Thyroid gland (tissue), 4 donors: ENCODE measurements at regions not wholly inside any gene's neighbourhood (a gene's known extent, or its start where the extent isn't known, plus 50 kb on each side); places are given as distances from the start of the nearest gene placed in this dataset.

ENCODE experiments used
- DNase-seq, 2 donors: peaks; one replicate each; pipeline ENCODE4 v3.0.0-alpha.2; 2019
- H3K27ac ChIP-seq, 3 donors: fragments of 200-600 bp; sonication (generic); 1 replicate in 2 of 3; 2 replicates in 1 of 3; pipeline ENCODE4 v1.5.1; 2016 to 2019; ENCODE audit warnings: mild to moderate bottlenecking in 1 of 3, moderate library complexity in 1 of 3
- H3K27me3 ChIP-seq: fragments of 200-600 bp; sonication (generic); one replicate; pipeline ENCODE4 v1.5.1; 2019
- H3K36me3 ChIP-seq, 2 donors: fragments of 200-600 bp; sonication (generic); one replicate each; pipeline ENCODE4 v1.5.1; 2016 to 2019
- H3K4me1 ChIP-seq, 2 donors: fragments of 200-600 bp; sonication (generic); one replicate each; pipeline ENCODE4 v1.5.1; 2017 to 2019
- H3K4me3 ChIP-seq, 3 donors: fragments of 200-600 bp; sonication (generic); replicated peaks in 1 of 3; 1 replicate in 2 of 3; 2 replicates in 1 of 3; pipeline ENCODE4 v1.5.1; 2016; ENCODE audit warnings: mild to moderate bottlenecking in 1 of 3
- H3K9me3 ChIP-seq: fragments of 200-600 bp; sonication (generic); one replicate; pipeline ENCODE4 v1.5.1; 2017
- POLR2A ChIP-seq, 2 donors: fragments of 450-650 bp; IDR thresholded peaks; one replicate each; pipeline ENCODE4 v1.6.1; 2017; ENCODE audit warnings: antibody characterized with exemption in 2 of 2, mild to moderate bottlenecking in 2 of 2, moderate library complexity in 1 of 2
- WGBS, 2 donors: methylation state at CpG; one replicate each; pipeline ENCODE4 v1.1.5; 2017; 5-methylcytosine and 5-hydroxymethylcytosine counted together
- intact Hi-C: fragments of 100-400 bp; cut with DNase I; formaldehyde crosslinking; loops from one replicate; pipeline ENCODE4 v1.15.1; 2023
- TF ChIP-seq, protein P1 (sequence below), 6 experiments: fragments of 200-600 bp in 3 of 6; fragments of 450-650 bp in 3 of 6; sonication (generic) in 3 of 6; IDR thresholded peaks; one replicate each; pipeline ENCODE4 v1.5.1; 2016 to 2019; ENCODE audit warnings: antibody characterized with exemption in 6 of 6, mild to moderate bottlenecking in 2 of 6, inconsistent platforms in 1 of 6, moderate library complexity in 1 of 6

DNA sequence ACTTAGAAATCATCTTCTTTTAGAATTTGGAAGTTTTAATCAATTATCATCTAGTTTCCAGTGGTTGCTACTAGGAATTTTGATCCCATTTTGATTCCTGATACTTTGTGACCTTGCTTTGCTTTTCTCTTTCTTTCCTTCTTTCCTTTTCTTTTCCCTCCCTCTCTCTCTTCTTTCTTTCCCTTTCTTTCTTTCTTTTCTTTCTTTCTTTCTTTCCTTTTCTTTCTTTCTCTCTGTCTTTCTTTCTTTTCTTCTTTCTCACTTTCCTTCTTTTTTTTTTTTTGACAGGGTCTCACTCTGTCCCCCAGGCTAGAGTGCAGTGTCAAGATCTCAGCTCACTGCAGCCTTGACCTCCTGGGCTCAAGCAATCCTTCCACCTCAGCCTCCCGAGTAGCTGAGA lies 81.5 kb upstream of the OSBPL8 start:
- WGBS, 2 donors = 95 to 96% methylated on average over 1 of the region's 1 CpG
- H3K36me3 ChIP-seq = no peaks in the 10 kb centered on the region
- no peaks in the 10 kb centered on the region for H3K9me3 ChIP-seq
- TF ChIP-seq, protein P1, sequence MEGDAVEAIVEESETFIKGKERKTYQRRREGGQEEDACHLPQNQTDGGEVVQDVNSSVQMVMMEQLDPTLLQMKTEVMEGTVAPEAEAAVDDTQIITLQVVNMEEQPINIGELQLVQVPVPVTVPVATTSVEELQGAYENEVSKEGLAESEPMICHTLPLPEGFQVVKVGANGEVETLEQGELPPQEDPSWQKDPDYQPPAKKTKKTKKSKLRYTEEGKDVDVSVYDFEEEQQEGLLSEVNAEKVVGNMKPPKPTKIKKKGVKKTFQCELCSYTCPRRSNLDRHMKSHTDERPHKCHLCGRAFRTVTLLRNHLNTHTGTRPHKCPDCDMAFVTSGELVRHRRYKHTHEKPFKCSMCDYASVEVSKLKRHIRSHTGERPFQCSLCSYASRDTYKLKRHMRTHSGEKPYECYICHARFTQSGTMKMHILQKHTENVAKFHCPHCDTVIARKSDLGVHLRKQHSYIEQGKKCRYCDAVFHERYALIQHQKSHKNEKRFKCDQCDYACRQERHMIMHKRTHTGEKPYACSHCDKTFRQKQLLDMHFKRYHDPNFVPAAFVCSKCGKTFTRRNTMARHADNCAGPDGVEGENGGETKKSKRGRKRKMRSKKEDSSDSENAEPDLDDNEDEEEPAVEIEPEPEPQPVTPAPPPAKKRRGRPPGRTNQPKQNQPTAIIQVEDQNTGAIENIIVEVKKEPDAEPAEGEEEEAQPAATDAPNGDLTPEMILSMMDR (IDR thresholded peaks at IDR 0.05) = no peak
- TF ChIP-seq POLR2A (IDR thresholded peaks at IDR 0.05) = no peak
- peaks cover 0 to 2% of the 10 kb centered on the region in 2 donors for H3K4me1 ChIP-seq
- H3K4me3 ChIP-seq = no peak overlapping the region
- H3K27ac ChIP-seq = no peak overlapping the region
- no peak for DNase-seq
- H3K27me3 ChIP-seq = no peaks in the 10 kb centered on the region
- intact Hi-C loops = no loop called here

DNA sequence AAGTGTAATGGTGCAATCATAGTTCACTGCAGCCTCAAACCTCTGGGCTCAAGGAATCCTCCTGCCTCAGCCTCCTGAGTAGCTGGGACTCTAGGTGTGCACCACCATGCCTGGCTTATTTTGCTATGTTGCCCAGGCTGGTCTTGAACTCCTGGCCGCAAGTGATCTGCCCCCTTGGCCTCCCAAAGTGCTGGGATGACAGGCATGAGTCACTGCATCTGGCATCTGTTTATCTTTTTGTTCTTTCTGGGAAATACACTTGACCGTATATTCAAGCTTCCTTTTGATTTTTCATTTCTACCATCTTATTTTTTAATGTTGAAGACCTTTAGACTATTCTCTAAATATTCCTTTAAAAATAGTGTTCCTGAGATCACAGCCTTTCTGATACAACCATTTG lies 82.4 kb upstream of the OSBPL8 start:
- Histone ChIP-seq H3K27me3 (no peaks in the 10 kb centered on the region), H3K9me3 (no peaks in the 10 kb centered on the region), H3K4me1 (peaks cover 0 to 4% of the 10 kb centered on the region in 2 donors), H3K36me3 (no peaks in the 10 kb centered on the region), H3K27ac (no peak overlapping the region), H3K4me3 (no peak overlapping the region)
- TF ChIP-seq, protein P1 (IDR thresholded peaks at IDR 0.05) = no peak
- no peak for TF ChIP-seq POLR2A (IDR thresholded peaks at IDR 0.05)
- no peak for DNase-seq
- intact Hi-C loops = no loop called here
- 92 to 97% methylated on average over 2 of the region's 2 CpGs for WGBS, 2 donors

DNA sequence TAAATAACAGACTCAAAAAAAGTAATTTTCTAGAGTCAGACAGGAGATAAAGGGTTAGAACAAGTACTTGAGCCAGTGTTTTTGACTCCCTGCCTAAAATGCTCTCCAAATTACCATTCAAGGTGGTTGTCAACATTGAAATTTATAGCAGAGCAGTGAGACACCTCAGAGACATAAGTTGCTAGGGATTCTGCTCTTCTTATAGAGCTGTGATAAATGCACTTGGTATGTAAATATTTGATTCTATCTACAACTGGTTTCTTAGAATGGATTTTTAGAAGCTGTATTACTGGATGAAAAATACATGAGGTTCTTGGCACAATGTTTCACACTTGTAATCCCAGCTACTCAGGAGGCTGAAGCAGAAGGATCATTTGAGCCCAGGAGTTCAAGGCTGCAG lies 83.9 kb upstream of the OSBPL8 start:
- no peak for TF ChIP-seq POLR2A (IDR thresholded peaks at IDR 0.05)
- TF ChIP-seq, protein P1 (IDR thresholded peaks at IDR 0.05) = no peak
- intact Hi-C loops = no loop called here
- no peak overlapping the region for H3K4me3 ChIP-seq

DNA sequence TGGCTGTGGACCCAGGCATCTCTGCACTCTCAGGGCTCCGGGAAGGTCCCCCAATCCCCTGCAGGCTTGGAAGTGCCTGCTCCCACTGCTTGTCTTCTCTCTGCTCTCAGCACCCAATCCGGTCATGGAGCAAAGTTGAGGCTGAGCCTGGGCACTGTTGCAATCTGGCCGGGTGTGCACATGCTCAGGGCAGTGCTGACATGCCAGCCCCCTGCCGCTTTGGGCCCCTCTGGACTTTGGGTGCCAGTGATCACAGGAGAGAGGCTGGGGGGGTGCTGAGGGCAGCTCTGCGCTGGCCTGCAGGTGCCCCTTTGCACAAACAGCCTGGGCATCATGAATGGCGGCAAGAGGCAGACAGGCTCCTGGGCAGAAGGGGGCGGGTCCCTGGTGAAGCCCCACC lies 85.4 kb upstream of the OSBPL8 start:
- TF ChIP-seq, protein P1 (IDR thresholded peaks at IDR 0.05) = no peak
- DNase-seq = no peak
- 96 to 100% methylated on average over 1 to 6 of the region's 7 CpGs for WGBS, 2 donors
- Histone ChIP-seq H3K27ac (no peak overlapping the region), H3K4me1 (peaks cover 0 to 4% of the 10 kb centered on the region in 2 donors), H3K4me3 (no peak overlapping the region), H3K36me3 (no peaks in the 10 kb centered on the region), H3K27me3 (no peaks in the 10 kb centered on the region), H3K9me3 (no peaks in the 10 kb centered on the region)
- intact Hi-C loops = no loop called here

More for the DNA sequence above, 83.9 kb upstream of the OSBPL8 start:
- no peak for DNase-seq
- no peaks in the 10 kb centered on the region for H3K27me3 ChIP-seq
- H3K4me1 ChIP-seq = peaks cover 0 to 4% of the 10 kb centered on the region in 2 donors
- H3K27ac ChIP-seq = no peak overlapping the region
- H3K36me3 ChIP-seq = no peaks in the 10 kb centered on the region
- H3K9me3 ChIP-seq = no peaks in the 10 kb centered on the region

DNA sequence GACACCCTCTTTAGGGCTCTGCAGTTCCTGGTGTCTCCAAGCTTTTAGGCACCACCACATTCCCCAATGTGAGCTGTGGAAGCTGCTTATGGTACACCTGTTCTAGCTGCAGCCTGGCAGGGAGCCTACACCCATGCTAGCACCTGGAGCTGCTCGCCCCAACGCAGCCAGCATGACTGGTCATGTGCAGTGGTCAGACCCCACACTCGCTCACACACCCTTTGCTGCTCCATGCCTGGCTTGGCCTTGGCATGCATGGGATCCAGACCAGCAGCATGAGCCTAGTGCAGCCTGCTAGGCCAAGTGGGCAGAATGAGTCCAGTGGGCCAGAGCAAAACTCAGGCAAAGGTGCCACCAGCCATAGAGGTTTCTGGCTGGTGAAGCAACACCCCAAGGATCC lies 86.4 kb upstream of the OSBPL8 start:
- intact Hi-C loops = no loop called here
- Histone ChIP-seq H3K27ac (no peak overlapping the region), H3K9me3 (no peaks in the 10 kb centered on the region), H3K4me1 (peaks cover 0 to 4% of the 10 kb centered on the region in 2 donors), H3K27me3 (no peaks in the 10 kb centered on the region), H3K36me3 (no peaks in the 10 kb centered on the region), H3K4me3 (no peak overlapping the region)
- no peak for DNase-seq
- 81 to 93% methylated on average over 3 of the region's 3 CpGs for WGBS, 2 donors
- no peak for TF ChIP-seq POLR2A (IDR thresholded peaks at IDR 0.05)
- TF ChIP-seq, protein P1 (IDR thresholded peaks at IDR 0.05) = no peak
